ENCODE measurements at regions not wholly inside any gene's neighbourhood (a gene's known extent, or its start where the extent isn't known, plus 50 kb on each side); places are given as distances from the start of the nearest gene placed in this dataset.

DNA sequence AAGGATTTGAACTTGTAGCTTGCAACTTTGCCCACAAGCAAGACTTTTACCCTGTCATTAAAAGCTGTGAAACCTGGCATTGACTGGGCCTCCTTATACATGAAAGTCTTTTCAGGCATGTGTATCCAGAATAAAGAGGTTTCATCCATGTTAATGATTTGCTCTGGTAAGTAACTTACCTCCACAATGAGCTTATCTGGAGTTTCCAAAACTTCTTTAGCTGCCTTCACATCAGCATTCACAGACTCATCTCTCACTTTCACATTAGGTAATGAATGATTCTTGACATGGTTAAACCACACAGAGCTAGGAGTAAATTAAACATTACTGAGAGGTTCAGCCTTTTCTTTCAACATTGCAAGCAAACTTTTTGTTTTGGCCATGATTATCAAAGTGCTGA lies 234.4 kb upstream of the CLEC14A start:
- TF ChIP-seq, protein P1, sequence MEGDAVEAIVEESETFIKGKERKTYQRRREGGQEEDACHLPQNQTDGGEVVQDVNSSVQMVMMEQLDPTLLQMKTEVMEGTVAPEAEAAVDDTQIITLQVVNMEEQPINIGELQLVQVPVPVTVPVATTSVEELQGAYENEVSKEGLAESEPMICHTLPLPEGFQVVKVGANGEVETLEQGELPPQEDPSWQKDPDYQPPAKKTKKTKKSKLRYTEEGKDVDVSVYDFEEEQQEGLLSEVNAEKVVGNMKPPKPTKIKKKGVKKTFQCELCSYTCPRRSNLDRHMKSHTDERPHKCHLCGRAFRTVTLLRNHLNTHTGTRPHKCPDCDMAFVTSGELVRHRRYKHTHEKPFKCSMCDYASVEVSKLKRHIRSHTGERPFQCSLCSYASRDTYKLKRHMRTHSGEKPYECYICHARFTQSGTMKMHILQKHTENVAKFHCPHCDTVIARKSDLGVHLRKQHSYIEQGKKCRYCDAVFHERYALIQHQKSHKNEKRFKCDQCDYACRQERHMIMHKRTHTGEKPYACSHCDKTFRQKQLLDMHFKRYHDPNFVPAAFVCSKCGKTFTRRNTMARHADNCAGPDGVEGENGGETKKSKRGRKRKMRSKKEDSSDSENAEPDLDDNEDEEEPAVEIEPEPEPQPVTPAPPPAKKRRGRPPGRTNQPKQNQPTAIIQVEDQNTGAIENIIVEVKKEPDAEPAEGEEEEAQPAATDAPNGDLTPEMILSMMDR (IDR thresholded peaks at IDR 0.05) = no peak
- no peaks in the 10 kb centered on the region for H3K4me1 ChIP-seq (ENCODE audit: control insufficient read depth in 1 of 2, insufficient read depth in 2 of 2, low read length in 2 of 2)
- no peak overlapping the region for H3K4me3 Mint-ChIP-seq
- no peak overlapping the region for H3K4me2 ChIP-seq (replicated peaks; ENCODE audit: extremely low read depth, low read length, poor library complexity, severe bottlenecking)
- no peaks in the 10 kb centered on the region for H3K79me2 ChIP-seq (ENCODE audit: insufficient read depth, low read length)
- H3K27me3 Mint-ChIP-seq (ENCODE audit: low read depth in 3 of 3) = no peaks in the 10 kb centered on the region
- H3K9me3 Mint-ChIP-seq = peaks cover 0 to 6% (median 2%) of the 10 kb centered on the region in 7 donors
- no peaks in the 10 kb centered on the region for H3K27me3 ChIP-seq (ENCODE audit: control insufficient read depth in 2 of 2, insufficient read depth in 2 of 2, low read length in 2 of 2)
- no peak overlapping the region for H3K27ac Mint-ChIP-seq
- H4K20me1 ChIP-seq (ENCODE audit: insufficient read depth, low read length) = no peaks in the 10 kb centered on the region
- no peak overlapping the region for H3K4me3 ChIP-seq (replicated peaks in 1 of 3; ENCODE audit: low read depth in 2 of 3, low read length in 3 of 3)
- H2AFZ ChIP-seq (ENCODE audit: insufficient read depth, low read depth, low read length, poor library complexity, severe bottlenecking) = no peak overlapping the region
- H3K9me3 ChIP-seq (replicated peaks in 1 of 2; ENCODE audit: control insufficient read depth in 1 of 2, insufficient read depth in 1 of 2, low read length in 2 of 2) = no peaks in the 10 kb centered on the region
- no peak for DNase-seq
- no peaks in the 10 kb centered on the region for H3K4me1 Mint-ChIP-seq
- H3K9ac ChIP-seq (ENCODE audit: insufficient read depth, low read length, poor library complexity, severe bottlenecking) = no peak overlapping the region
- no peaks in the 10 kb centered on the region for H3K36me3 Mint-ChIP-seq
- intact Hi-C loops (cut with micrococcal nuclease) = no loop called here
- no peaks in the 10 kb centered on the region for H3K36me3 ChIP-seq (replicated peaks in 1 of 2; ENCODE audit: control insufficient read depth in 1 of 2, insufficient read depth in 2 of 2, low read length in 2 of 2)
- no peak overlapping the region for H3K27ac ChIP-seq (ENCODE audit: low read depth in 1 of 2, low read length in 2 of 2)

DNA sequence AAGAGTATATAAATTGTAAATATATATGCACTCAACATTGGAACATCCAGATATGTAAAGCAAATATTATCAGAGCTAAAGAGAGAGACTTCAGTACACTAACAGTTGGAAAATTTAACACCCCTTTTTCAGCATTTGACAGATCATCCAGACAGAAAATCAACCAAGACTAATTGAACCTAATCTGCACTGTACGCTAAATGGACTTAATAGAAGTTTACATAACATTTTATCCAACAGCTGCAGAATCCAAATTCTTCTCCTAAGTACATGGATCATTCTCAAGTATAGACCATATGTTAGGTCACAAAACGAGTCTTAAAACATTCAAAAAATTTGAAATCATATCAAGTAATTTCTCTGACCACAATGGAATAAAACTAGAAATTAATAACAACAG lies 229.1 kb upstream of the CLEC14A start:
- H3K9ac ChIP-seq (ENCODE audit: insufficient read depth, low read length, poor library complexity, severe bottlenecking) = no peak overlapping the region
- no peak overlapping the region for H3K27ac Mint-ChIP-seq
- H3K36me3 ChIP-seq (replicated peaks in 1 of 2; ENCODE audit: control insufficient read depth in 1 of 2, insufficient read depth in 2 of 2, low read length in 2 of 2) = no peaks in the 10 kb centered on the region
- H3K27ac ChIP-seq (ENCODE audit: low read depth in 1 of 2, low read length in 2 of 2) = no peak overlapping the region
- TF ChIP-seq, protein P1 (IDR thresholded peaks at IDR 0.05) = no peak
- intact Hi-C loops (cut with micrococcal nuclease) = no loop called here
- H3K4me1 Mint-ChIP-seq = no peaks in the 10 kb centered on the region
- no peaks in the 10 kb centered on the region for H4K20me1 ChIP-seq (ENCODE audit: insufficient read depth, low read length)
- no peaks in the 10 kb centered on the region for H3K79me2 ChIP-seq (ENCODE audit: insufficient read depth, low read length)
- no peak overlapping the region for H2AFZ ChIP-seq (ENCODE audit: insufficient read depth, low read depth, low read length, poor library complexity, severe bottlenecking)
- no CpG with 5 or more reads among the region's 2 CpGs for WGBS (ENCODE audit: insufficient coverage)
- no peaks in the 10 kb centered on the region for H3K36me3 Mint-ChIP-seq
- no peak overlapping the region for H3K4me3 ChIP-seq (replicated peaks in 1 of 3; ENCODE audit: low read depth in 2 of 3, low read length in 3 of 3)
- no peaks in the 10 kb centered on the region for H3K4me1 ChIP-seq (ENCODE audit: control insufficient read depth in 1 of 2, insufficient read depth in 2 of 2, low read length in 2 of 2)
- H3K4me2 ChIP-seq (replicated peaks; ENCODE audit: extremely low read depth, low read length, poor library complexity, severe bottlenecking) = no peak overlapping the region
- peaks cover 11 to 12% of the 10 kb centered on the region in 2 donors for H3K9me3 ChIP-seq (replicated peaks in 1 of 2; ENCODE audit: control insufficient read depth in 1 of 2, insufficient read depth in 1 of 2, low read length in 2 of 2)
- H3K9me3 Mint-ChIP-seq = peaks cover 2 to 10% (median 4%) of the 10 kb centered on the region in 7 donors
- DNase-seq = no peak
- no peaks in the 10 kb centered on the region for H3K27me3 ChIP-seq (ENCODE audit: control insufficient read depth in 2 of 2, insufficient read depth in 2 of 2, low read length in 2 of 2)
- peaks cover 0 to 3% (median 0%) of the 10 kb centered on the region in 3 donors for H3K27me3 Mint-ChIP-seq (ENCODE audit: low read depth in 3 of 3)
- H3K4me3 Mint-ChIP-seq = no peak overlapping the region
